ENCODE measurements at regions not wholly inside any gene's neighbourhood (a gene's known extent, or its start where the extent isn't known, plus 50 kb on each side); places are given as distances from the start of the nearest gene placed in this dataset.

DNA sequence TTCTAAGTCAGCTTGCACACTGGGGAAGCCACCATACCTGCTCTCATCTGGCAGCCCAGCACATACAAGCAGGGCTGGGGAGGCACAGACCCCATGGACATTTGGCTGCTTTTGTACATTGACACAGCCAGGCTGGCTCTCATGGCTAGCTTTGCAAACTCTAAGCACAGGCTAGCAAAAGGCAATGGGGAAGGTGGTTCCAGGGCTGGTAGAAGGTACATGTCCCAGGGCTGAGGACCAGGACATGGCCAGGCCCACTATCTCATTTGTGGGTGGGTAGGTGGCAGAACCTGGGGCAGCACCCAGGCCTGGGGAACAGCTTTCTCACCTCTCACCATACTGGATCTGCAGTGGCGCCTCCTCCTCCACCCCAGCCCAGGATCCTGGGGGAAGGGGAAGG is 90.9 kb downstream of the HS1BP3 start:
- Histone ChIP-seq H3K4me1 (no peaks in the 10 kb centered on the region), H3K27me3 (ENCODE audit: insufficient read depth in 3 of 3, low read length in 2 of 3) (no peaks in the 10 kb centered on the region), H3K4me3 (no peak overlapping the region), H3K36me3 (ENCODE audit: insufficient read depth in 1 of 2, low read depth in 1 of 2) (no peaks in the 10 kb centered on the region), H3K27ac (no peak overlapping the region), H3K9me3 (no peaks in the 10 kb centered on the region)
- intact Hi-C loops (cut with DNase I): no loop called here
- no peak for ATAC-seq
- TF ChIP-seq, protein P1, sequence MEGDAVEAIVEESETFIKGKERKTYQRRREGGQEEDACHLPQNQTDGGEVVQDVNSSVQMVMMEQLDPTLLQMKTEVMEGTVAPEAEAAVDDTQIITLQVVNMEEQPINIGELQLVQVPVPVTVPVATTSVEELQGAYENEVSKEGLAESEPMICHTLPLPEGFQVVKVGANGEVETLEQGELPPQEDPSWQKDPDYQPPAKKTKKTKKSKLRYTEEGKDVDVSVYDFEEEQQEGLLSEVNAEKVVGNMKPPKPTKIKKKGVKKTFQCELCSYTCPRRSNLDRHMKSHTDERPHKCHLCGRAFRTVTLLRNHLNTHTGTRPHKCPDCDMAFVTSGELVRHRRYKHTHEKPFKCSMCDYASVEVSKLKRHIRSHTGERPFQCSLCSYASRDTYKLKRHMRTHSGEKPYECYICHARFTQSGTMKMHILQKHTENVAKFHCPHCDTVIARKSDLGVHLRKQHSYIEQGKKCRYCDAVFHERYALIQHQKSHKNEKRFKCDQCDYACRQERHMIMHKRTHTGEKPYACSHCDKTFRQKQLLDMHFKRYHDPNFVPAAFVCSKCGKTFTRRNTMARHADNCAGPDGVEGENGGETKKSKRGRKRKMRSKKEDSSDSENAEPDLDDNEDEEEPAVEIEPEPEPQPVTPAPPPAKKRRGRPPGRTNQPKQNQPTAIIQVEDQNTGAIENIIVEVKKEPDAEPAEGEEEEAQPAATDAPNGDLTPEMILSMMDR (IDR thresholded peaks at IDR 0.05): no peak
- peak in 1 of 2 donors; percentile 34 for DNase-seq
- 97 to 100% (median 100%) methylated on average over 1 of the region's 1 CpG for WGBS, 3 donors

DNA sequence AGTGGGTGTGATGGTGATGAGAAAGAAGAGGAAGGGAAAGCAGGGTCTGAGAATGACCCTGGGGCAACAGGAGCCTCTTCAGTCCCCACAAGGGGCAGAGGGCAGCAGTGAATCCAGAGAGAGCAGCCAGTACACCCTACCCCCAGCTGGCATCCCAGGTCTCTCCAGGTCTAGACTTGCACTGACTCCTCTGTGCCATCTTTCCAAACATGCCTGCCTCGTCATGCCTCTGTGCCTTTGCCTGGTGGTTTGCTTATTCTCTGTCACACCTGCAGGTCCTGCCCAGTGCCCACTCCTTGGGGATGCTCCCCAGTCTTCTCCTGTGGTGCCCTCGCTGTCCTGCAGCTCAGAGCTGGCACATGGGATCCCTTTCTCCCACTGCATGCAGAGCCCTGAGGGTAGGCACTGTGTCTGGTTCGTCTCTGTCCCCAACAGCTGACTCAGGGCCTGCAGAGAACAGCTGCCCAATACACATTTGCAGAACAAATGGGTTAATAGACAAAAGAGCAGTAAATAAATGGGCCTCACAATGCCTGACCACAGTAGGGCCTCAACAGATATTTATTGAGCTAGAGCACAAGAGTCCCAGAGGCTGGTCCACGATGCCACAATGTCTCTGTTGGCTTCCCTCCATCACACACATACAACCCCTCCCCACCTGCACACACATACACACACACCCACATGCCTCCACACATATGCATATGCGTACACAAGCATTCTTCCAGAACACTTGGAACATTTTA is 89.8 kb downstream of the HS1BP3 start:
- no peaks in the 10 kb centered on the region for H3K36me3 ChIP-seq (ENCODE audit: insufficient read depth in 1 of 2, low read depth in 1 of 2)
- TF ChIP-seq, protein P1 (IDR thresholded peaks at IDR 0.05): no peak
- H3K27me3 ChIP-seq (ENCODE audit: insufficient read depth in 3 of 3, low read length in 2 of 3): no peaks in the 10 kb centered on the region
- no peak overlapping the region for H3K27ac ChIP-seq
- WGBS, 3 donors: 68 to 74% (median 73%) methylated on average over 5 of the region's 5 CpGs
- H3K4me3 ChIP-seq: no peak overlapping the region
- no peaks in the 10 kb centered on the region for H3K9me3 ChIP-seq
- intact Hi-C loops (cut with DNase I): no loop called here
- DNase-seq (no peak), ATAC-seq (no peak)
- peaks cover 3% of the 10 kb centered on the region for H3K4me1 ChIP-seq

DNA sequence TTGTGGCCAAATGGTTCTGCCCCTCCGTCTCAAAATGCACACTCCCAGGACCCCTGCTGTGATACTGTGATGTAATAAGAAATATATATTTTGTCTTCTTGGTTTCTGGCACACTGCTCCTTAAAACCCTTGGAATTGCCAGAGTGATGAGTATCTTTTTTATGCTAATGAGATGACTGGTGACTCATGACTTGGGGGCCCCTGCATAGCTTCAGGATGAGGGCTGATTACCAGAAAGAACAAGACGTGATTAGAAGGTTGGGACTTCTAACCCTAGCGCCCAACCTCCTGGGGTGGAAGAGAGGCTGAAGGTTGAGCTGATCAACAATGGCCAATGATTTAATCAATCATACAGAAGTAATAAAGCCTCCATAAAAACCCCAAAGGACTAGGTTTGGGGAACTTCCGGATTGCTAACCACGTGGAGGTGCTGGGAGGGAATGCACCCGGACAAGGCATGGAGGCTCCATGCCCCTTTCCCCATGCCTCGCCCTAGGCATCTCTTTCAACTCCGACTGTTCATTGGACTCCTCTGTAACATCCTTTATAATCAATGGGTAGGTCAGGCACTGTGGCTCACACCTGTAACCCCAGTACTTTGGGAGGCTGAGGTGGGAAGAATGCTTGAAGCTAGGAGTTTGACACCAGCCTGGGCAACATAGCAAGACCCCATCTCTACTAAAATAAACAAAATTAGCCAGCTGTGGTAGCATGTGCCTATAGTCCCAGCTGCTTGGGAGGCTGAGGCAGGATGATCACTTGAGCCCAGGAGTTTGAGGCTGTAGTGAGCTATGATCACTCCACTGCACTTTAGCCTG is 89.1 kb downstream of the HS1BP3 start:
- no peaks in the 10 kb centered on the region for H3K36me3 ChIP-seq (ENCODE audit: insufficient read depth in 1 of 2, low read depth in 1 of 2)
- H3K27ac ChIP-seq: no peak overlapping the region
- no peaks in the 10 kb centered on the region for H3K9me3 ChIP-seq
- intact Hi-C loops (cut with DNase I): no loop called here
- H3K27me3 ChIP-seq (ENCODE audit: insufficient read depth in 3 of 3, low read length in 2 of 3): no peaks in the 10 kb centered on the region
- no peak for ATAC-seq
- TF ChIP-seq, protein P1 (IDR thresholded peaks at IDR 0.05): no peak
- H3K4me3 ChIP-seq: no peak overlapping the region
- peaks cover 4% of the 10 kb centered on the region for H3K4me1 ChIP-seq
- DNase-seq: no peak
- WGBS, 3 donors: 90 to 97% (median 91%) methylated on average over 8 of the region's 8 CpGs

DNA sequence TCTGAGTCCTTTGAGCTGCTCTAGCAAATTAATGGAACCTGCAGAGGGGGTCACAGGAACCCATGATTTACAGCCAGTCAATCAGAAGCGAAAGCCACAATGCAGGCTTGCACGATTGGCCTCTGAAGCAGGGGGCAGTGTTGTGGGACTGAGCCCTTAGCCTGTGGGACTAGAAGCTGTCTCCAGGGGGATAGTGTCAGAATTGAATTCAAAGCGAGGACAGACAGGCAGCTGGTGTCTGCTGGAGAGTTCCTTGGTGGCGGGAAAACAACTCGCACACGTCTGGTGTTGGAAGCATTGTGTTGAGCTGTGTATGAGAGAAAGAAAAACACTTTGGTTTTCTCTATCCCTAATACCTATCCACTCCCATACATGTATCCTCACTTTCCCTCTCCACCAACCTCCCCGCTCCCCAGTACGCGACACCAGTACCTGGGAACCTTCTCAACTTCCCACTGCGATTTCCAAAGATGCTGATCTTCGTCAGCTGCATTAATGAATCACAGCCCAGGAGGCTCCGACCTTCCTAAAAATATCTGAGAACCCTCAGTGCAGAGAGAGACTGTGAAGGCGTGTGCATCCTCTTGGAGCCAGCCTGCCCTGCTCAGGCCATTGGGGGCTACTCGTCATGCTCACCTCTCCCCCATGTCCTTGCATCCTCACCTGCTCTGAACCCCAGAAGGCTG is 88.2 kb downstream of the HS1BP3 start:
- H3K36me3 ChIP-seq (ENCODE audit: insufficient read depth in 1 of 2, low read depth in 1 of 2): no peaks in the 10 kb centered on the region
- no peak overlapping the region for H3K27ac ChIP-seq
- TF ChIP-seq, protein P1 (IDR thresholded peaks at IDR 0.05): no peak
- WGBS, 3 donors: 85 to 89% (median 87%) methylated on average over 14 of the region's 14 CpGs
- intact Hi-C loops (cut with DNase I): no loop called here
- no peaks in the 10 kb centered on the region for H3K27me3 ChIP-seq (ENCODE audit: insufficient read depth in 3 of 3, low read length in 2 of 3)
- peak in 1 of 2 donors; percentile 40 for DNase-seq
- H3K9me3 ChIP-seq: no peaks in the 10 kb centered on the region
- peaks cover 4% of the 10 kb centered on the region for H3K4me1 ChIP-seq
- ATAC-seq: peak in 1 of 4 donors; percentile 12
- H3K4me3 ChIP-seq: no peak overlapping the region
